ENCODE measurements at regions not wholly inside any gene's neighbourhood (a gene's known extent, or its start where the extent isn't known, plus 50 kb on each side); places are given as distances from the start of the nearest gene placed in this dataset.

DNA sequence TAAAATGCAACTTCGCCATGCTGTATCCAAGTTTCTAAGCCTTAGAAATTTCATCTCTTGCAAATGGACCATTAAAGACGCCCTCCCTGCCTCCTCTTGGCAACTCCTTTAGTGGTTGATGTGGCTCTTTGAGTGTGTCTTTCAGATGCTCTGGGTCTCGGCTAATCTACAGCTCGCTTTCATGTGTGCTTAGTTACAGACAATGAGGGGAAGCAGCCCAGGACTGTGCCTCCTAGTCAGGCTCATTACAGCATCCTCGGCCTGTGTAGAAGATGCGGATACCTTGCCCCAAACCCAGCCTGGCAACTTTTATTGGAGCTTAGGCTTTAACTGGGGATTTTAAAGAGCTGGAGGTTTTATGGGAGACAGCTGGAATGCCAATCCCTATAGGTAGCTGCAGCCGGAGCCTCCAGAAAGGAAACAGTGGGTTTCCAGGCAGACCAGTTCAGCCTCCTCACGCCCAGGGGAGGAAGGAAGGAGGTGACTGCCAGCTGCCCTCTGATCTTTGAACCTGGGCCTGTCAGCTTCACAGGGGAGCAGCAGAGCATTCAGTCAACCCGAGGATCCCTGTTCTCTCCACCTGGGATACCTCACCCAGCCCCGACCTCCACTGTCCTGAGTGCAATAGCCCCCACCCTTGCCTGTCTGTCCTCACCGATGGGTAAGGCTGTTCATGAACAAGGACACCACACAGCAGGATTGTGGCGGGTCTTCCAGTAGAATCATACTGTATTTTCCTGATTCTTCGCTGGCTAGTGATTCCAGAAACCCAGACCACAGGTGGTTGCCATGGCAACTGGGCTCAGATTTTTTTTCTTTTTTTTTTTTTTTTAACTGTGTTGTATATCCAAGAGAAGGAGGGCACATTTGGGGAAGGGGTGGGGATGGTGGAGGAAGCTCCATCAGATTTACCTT lies 638.5 kb downstream of the MED13L start:
- FAIRE-seq (no peak), ATAC-seq (no peak), DNase-seq (ENCODE audit: extremely low read depth in 1 of 4, low spot score in 3 of 4) (no peak)
- Histone ChIP-seq H3K79me2 (ENCODE audit: control insufficient read depth, insufficient read depth, low read length) (no peaks in the 10 kb centered on the region), H3K9me1 (ENCODE audit: control insufficient read depth, insufficient read depth, low read length) (no peaks in the 10 kb centered on the region), H3K9me3 (replicated peaks; ENCODE audit: control insufficient read depth, insufficient read depth, low read depth, low read length) (no peaks in the 10 kb centered on the region), H3K27ac (ENCODE audit: extremely low read depth, low read depth, low read length) (no peak overlapping the region), H3K9ac (ENCODE audit: insufficient read depth in 1 of 2, low read depth in 2 of 2, low read length in 2 of 2) (no peak overlapping the region), H3K4me1 (replicated peaks in 1 of 2; ENCODE audit: control insufficient read depth in 2 of 2, insufficient read depth in 2 of 2, low read length in 2 of 2) (no peaks in the 10 kb centered on the region), H3K36me3 (ENCODE audit: control insufficient read depth, insufficient read depth, low read length) (no peaks in the 10 kb centered on the region), H4K20me1 (replicated peaks; ENCODE audit: control insufficient read depth, insufficient read depth, low read length) (no peaks in the 10 kb centered on the region), H3K4me3 (no peak overlapping the region), H3K27me3 (ENCODE audit: control insufficient read depth in 2 of 2, insufficient read depth in 2 of 2, low read length in 2 of 2) (no peaks in the 10 kb centered on the region; a peak in 1 of 5 replicates), H2AFZ (ENCODE audit: low read depth, low read length) (no peak overlapping the region), H3K4me2 (ENCODE audit: insufficient read depth, low read length) (no peak overlapping the region)
- in situ Hi-C loops (cut with MboI) (no loop called here), intact Hi-C loops (cut with micrococcal nuclease) (loop anchor here (10.0 kb wide), 1 partner anchor 974 kb away; no protein-coding TSS in a partner anchor)
- BruUV-seq (replicated peaks), result no TSS peak
- ChIA-PET POLR2A (no interaction called here), CTCF (ENCODE audit: low intra/inter-chr PET ratio) (no interaction called here)
- WGBS (ENCODE audit: insufficient coverage, low coverage, missing lambda C conversion rate), result under 1% methylated on average over 13 of the region's 13 CpGs
- TF ChIP-seq ZNF764 (CRISPR knock-in tag; IDR thresholded peaks at IDR 0.05; ENCODE audit: low read depth), result no peak
- peak; percentile 84 for TF ChIP-seq RFX1 (IDR thresholded peaks at IDR 0.05)

DNA sequence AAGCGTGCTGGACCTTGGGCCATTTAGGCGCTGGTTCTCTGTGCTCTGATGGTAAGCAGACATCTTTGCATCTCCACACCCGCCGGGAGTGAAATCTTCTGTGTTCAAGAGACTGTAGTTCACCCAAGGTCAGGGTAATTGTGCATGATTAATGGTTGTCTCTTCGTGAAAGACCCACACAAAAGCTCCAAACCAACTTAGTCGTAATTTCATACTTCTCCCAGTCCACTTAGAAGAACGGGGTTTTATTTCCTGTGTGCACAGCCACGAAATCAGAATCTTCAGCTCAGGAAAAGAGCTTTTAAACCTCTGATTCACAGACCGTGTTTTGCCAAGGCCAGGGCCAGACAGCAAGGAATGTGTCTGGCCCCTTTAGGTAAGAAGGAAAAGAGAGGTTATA lies 640.9 kb downstream of the MED13L start:
- in situ Hi-C loops (cut with MboI) (no loop called here), intact Hi-C loops (cut with micrococcal nuclease) (loop anchor here (10.0 kb wide), 1 partner anchor 972 kb away; no protein-coding TSS in a partner anchor)
- WGBS (ENCODE audit: insufficient coverage, low coverage, missing lambda C conversion rate), result 0% methylated on average over 9 of the region's 9 CpGs
- Histone ChIP-seq H3K9me1 (ENCODE audit: control insufficient read depth, insufficient read depth, low read length) (no peaks in the 10 kb centered on the region), H3K4me2 (ENCODE audit: insufficient read depth, low read length) (no peak overlapping the region), H3K27me3 (ENCODE audit: control insufficient read depth in 2 of 2, insufficient read depth in 2 of 2, low read length in 2 of 2) (no peaks in the 10 kb centered on the region; a peak in 1 of 5 replicates), H4K20me1 (replicated peaks; ENCODE audit: control insufficient read depth, insufficient read depth, low read length) (no peaks in the 10 kb centered on the region), H3K79me2 (ENCODE audit: control insufficient read depth, insufficient read depth, low read length) (no peaks in the 10 kb centered on the region), H3K27ac (ENCODE audit: extremely low read depth, low read depth, low read length) (no peak overlapping the region), H3K9me3 (replicated peaks; ENCODE audit: control insufficient read depth, insufficient read depth, low read depth, low read length) (no peaks in the 10 kb centered on the region), H2AFZ (ENCODE audit: low read depth, low read length) (no peak overlapping the region), H3K9ac (ENCODE audit: insufficient read depth in 1 of 2, low read depth in 2 of 2, low read length in 2 of 2) (no peak overlapping the region), H3K4me3 (no peak overlapping the region), H3K36me3 (ENCODE audit: control insufficient read depth, insufficient read depth, low read length) (no peaks in the 10 kb centered on the region), H3K4me1 (replicated peaks in 1 of 2; ENCODE audit: control insufficient read depth in 2 of 2, insufficient read depth in 2 of 2, low read length in 2 of 2) (no peaks in the 10 kb centered on the region)
- TF ChIP-seq, protein P1, sequence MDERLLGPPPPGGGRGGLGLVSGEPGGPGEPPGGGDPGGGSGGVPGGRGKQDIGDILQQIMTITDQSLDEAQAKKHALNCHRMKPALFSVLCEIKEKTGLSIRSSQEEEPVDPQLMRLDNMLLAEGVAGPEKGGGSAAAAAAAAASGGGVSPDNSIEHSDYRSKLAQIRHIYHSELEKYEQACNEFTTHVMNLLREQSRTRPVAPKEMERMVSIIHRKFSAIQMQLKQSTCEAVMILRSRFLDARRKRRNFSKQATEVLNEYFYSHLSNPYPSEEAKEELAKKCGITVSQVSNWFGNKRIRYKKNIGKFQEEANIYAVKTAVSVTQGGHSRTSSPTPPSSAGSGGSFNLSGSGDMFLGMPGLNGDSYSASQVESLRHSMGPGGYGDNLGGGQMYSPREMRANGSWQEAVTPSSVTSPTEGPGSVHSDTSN (CRISPR knock-in tag; IDR thresholded peaks at IDR 0.05; ENCODE audit: low read depth), result no peak
- TF ChIP-seq, protein P1 (tag; conservative IDR thresholded peaks at IDR 0.05; ENCODE audit: low read depth), result 0 out of 2 replicates have a peak, but pooled peaks have one; percentile 16
- no peak for TF ChIP-seq L3MBTL2 (IDR thresholded peaks at IDR 0.05)
- DNase-seq (ENCODE audit: extremely low read depth in 1 of 4, low spot score in 3 of 4) (no peak), ATAC-seq (no peak), FAIRE-seq (no peak)
- ChIA-PET CTCF (ENCODE audit: low intra/inter-chr PET ratio) (no interaction called here), POLR2A (no interaction called here)
- BruUV-seq (replicated peaks), result no TSS peak

Data from K562 (cell line).